Right lobe of liver (tissue), 6 donors: ENCODE measurements at regions not wholly inside any gene's neighbourhood (a gene's known extent, or its start where the extent isn't known, plus 50 kb on each side); places are given as distances from the start of the nearest gene placed in this dataset.
A peak's percentile ranks its signal among the peaks of the same experiment; 100 is the strongest.

Experiments
- ATAC-seq, 4 donors: fragments of 200-7000 bp; cut with Tn5 transposase; one replicate each; pipeline ENCODE4 v1.9.1; 2020; ENCODE audit warnings: mild to moderate bottlenecking in 4 of 4, moderate library complexity in 4 of 4
- DNase-seq, 3 donors: peaks; one replicate each; pipeline ENCODE4 v3.0.0-alpha.2; 2020
- H3K27ac ChIP-seq, 3 donors: fragments of 200-600 bp; one replicate each; pipeline ENCODE4 v1.8.0; 2022
- H3K27me3 ChIP-seq, 2 donors: fragments of 200-600 bp; one replicate each; pipeline ENCODE4 v1.8.0; 2022
- H3K36me3 ChIP-seq, 4 donors: fragments of 200-600 bp; sonication (generic) in 1 of 4; one replicate each; pipeline versions ENCODE4 v1.5.1 to v1.8.0; 2017 to 2022; ENCODE audit warnings: control low read depth in 1 of 4
- H3K4me1 ChIP-seq, 4 donors: fragments of 200-600 bp; sonication (generic) in 1 of 4; one replicate each; pipeline versions ENCODE4 v1.5.1 to v1.8.0; 2017 to 2022; ENCODE audit warnings: control low read depth in 1 of 4
- H3K4me3 ChIP-seq, 3 donors: fragments of 200-600 bp; one replicate each; pipeline ENCODE4 v1.8.0; 2022
- H3K9me3 ChIP-seq, 4 donors: fragments of 200-600 bp; sonication (generic) in 1 of 4; one replicate each; pipeline versions ENCODE4 v1.5.1 to v1.8.0; 2017 to 2022; ENCODE audit warnings: control low read depth in 1 of 4
- POLR2A ChIP-seq: fragments of 450-650 bp; IDR thresholded peaks from one replicate; pipeline ENCODE4 v1.6.1; 2017; ENCODE audit warnings: antibody characterized with exemption, mild to moderate bottlenecking
- WGBS: methylation state at CpG from one replicate; pipeline ENCODE4 v1.1.6; 2018; ENCODE audit warnings: low coverage, low lambda C conversion rate; ENCODE audit not compliant: insufficient coverage; ENCODE audit errors: missing lambda C conversion rate; 5-methylcytosine and 5-hydroxymethylcytosine counted together
- intact Hi-C, 2 donors: fragments of 100-400 bp; cut with DNase I; formaldehyde crosslinking; loops; one replicate each; pipeline versions ENCODE4 v1.11.2 to v1.14.1; 2022
- TF ChIP-seq, protein P1 (sequence below), 4 donors: fragments of 200-600 bp in 3 of 4; fragments of 450-650 bp in 1 of 4; IDR thresholded peaks; one replicate each; pipeline versions ENCODE4 v1.5.1 to v1.8.0; 2016 to 2022; ENCODE audit warnings: antibody characterized with exemption in 4 of 4, mild to moderate bottlenecking in 2 of 4
- donor health status: DM: no; HTN: yes; CAD: no.
- donor health status: DM: no; HTN: no; CAD: no.
- donor health status: DM: no; HTN: no; CAD: no.
- donor health status: DM: no; HTN: yes; CAD: no.
- donor health status: DM: no; HTN: yes; CAD: no.

DNA sequence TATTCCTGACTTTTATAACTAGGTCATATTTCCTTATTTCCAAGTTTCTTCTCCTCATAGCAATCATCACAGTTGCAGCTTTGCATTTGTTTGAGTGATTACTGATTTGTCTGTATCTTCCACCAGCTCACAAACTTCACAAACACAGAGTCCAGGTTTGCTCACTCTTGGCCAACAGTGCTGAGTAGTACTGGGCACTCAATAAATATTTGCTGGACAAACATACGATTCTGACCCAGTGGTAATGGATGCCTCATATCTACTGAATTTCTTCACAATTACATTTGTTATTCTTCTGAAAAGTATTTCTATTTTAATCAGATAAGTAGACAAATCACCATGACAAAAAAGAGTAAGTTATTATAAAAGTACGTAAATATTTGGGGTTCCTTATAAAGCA, 516.3 kb downstream of the TDRD15 start:
- 26% methylated on average over 2 of the region's 2 CpGs for WGBS
- peak; percentile 98 to 100 (median 98) for ATAC-seq

DNA sequence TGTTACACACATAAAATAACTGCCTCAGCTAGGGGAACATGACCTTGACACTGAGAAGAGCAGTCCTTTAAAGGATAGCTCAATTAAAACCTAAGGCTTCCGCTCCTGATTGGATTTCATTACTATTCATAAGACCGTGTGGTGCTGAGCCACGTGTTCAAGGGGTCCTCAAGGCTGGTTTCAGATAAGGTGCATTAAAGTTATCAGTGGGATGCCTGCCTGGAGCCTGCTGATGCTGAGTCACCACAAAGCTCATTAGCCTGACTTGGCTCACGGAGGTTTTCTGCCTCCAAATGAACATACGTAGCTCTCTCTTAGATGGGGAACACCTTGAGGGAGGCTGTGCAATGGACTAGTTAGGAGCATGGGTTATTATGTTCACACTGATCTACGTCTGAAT, 518.9 kb downstream of the TDRD15 start:
- Histone ChIP-seq H3K27me3 (no peaks in the 10 kb centered on the region), H3K9me3 (no peaks in the 10 kb centered on the region), H3K4me1 (peaks cover 0 to 13% (median 4%) of the 10 kb centered on the region in 4 donors), H3K4me3 (no peak overlapping the region), H3K27ac (no peak overlapping the region), H3K36me3 (no peaks in the 10 kb centered on the region)
- WGBS = 77% methylated on average over 4 of the region's 6 CpGs
- DNase-seq = no peak
- ATAC-seq = no peak
- intact Hi-C loops = no loop called here
- TF ChIP-seq, protein P1, sequence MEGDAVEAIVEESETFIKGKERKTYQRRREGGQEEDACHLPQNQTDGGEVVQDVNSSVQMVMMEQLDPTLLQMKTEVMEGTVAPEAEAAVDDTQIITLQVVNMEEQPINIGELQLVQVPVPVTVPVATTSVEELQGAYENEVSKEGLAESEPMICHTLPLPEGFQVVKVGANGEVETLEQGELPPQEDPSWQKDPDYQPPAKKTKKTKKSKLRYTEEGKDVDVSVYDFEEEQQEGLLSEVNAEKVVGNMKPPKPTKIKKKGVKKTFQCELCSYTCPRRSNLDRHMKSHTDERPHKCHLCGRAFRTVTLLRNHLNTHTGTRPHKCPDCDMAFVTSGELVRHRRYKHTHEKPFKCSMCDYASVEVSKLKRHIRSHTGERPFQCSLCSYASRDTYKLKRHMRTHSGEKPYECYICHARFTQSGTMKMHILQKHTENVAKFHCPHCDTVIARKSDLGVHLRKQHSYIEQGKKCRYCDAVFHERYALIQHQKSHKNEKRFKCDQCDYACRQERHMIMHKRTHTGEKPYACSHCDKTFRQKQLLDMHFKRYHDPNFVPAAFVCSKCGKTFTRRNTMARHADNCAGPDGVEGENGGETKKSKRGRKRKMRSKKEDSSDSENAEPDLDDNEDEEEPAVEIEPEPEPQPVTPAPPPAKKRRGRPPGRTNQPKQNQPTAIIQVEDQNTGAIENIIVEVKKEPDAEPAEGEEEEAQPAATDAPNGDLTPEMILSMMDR (IDR thresholded peaks at IDR 0.05) = no peak
- TF ChIP-seq POLR2A = no peak

More for the DNA sequence above, 516.3 kb downstream of the TDRD15 start:
- Histone ChIP-seq H3K36me3 (no peaks in the 10 kb centered on the region), H3K4me1 (peaks cover 0 to 13% (median 4%) of the 10 kb centered on the region in 4 donors), H3K4me3 (no peak overlapping the region), H3K9me3 (no peaks in the 10 kb centered on the region), H3K27ac (no peak overlapping the region), H3K27me3 (no peaks in the 10 kb centered on the region)
- intact Hi-C loops = no loop called here
- TF ChIP-seq, protein P1 (IDR thresholded peaks at IDR 0.05) = no peak
- TF ChIP-seq POLR2A = no peak
- peak in 1 of 3 donors; percentile 49 for DNase-seq

DNA sequence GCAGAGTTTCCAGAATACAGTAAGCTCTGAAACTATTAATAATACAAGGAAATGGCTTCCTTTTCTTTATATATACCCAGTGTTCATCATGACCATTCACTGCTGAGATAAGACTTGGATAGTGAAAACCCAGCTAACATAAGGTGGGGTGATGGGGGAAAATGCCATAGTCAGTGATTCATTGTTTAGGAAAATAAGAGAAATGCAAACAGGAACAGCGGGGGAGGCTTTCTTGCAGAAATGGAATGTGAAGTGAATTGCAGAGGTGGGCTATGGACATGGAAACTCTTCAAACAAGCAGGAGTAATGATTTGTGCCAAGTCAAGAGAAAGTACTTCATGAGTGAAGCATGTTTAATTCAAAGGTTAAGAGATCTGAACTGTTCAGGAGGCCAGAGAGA, 519.4 kb downstream of the TDRD15 start:
- peaks cover 0 to 13% (median 4%) of the 10 kb centered on the region in 4 donors for H3K4me1 ChIP-seq
- H3K36me3 ChIP-seq = no peaks in the 10 kb centered on the region
- intact Hi-C loops = no loop called here
- TF ChIP-seq POLR2A = no peak
- TF ChIP-seq, protein P1 (IDR thresholded peaks at IDR 0.05) = no peak
- 94% methylated on average over 1 of the region's 1 CpG for WGBS
- no peak overlapping the region for H3K4me3 ChIP-seq
- DNase-seq = no peak
- ATAC-seq = no peak
- no peaks in the 10 kb centered on the region for H3K27me3 ChIP-seq
- no peak overlapping the region for H3K27ac ChIP-seq
- H3K9me3 ChIP-seq = no peaks in the 10 kb centered on the region

DNA sequence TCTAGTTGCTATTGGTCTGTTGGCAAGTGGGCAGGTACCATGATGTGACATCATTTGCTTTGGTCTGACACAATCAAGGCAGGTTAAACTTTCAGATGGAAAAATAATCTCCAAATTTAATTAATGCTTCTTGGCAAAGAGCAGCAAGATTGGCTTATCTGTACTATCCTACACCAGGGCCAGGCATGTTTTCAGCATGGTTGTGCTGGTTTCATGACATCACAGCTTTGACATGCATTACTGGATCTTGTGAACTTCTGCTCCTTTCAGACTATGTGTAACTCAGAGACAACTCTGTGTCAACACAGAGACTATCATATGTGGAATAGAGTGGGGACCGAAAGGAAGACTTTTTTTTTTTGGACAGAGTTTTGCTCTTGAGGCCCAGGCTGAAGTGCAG, 520.5 kb downstream of the TDRD15 start:
- 86% methylated on average over 1 of the region's 1 CpG for WGBS
- TF ChIP-seq, protein P1 (IDR thresholded peaks at IDR 0.05) = no peak
- TF ChIP-seq POLR2A = no peak

DNA sequence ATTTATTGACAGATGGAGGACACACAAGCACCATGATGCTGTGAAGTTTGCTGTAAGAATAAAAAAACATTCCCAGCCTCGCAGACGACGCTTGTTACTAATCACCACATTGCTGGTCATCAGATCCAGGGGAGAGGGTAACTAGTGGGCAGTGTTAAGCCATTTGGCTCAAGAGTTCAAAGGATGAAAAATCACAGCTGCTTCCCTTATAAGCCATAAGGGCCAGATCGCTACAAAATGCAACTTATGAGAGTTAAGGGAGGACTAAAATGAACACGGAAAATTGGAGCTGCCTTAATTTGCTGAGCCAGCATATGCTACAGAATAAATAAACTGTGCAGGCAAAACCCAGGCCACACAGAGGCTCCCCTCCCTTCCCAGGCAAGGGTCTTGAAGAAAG, 522.6 kb downstream of the TDRD15 start:
- no peaks in the 10 kb centered on the region for H3K4me1 ChIP-seq
- TF ChIP-seq POLR2A = no peak
- TF ChIP-seq, protein P1 (IDR thresholded peaks at IDR 0.05) = no peak
- H3K27ac ChIP-seq = no peak overlapping the region
- H3K27me3 ChIP-seq = no peaks in the 10 kb centered on the region
- 54% methylated on average over 5 of the region's 5 CpGs for WGBS
- H3K9me3 ChIP-seq = no peaks in the 10 kb centered on the region
- no peak overlapping the region for H3K4me3 ChIP-seq
- intact Hi-C loops = no loop called here
- ATAC-seq (no peak), DNase-seq (no peak)
- H3K36me3 ChIP-seq = no peaks in the 10 kb centered on the region

More for the DNA sequence above, 520.5 kb downstream of the TDRD15 start:
- intact Hi-C loops = no loop called here
- H3K27me3 ChIP-seq = no peaks in the 10 kb centered on the region
- DNase-seq = no peak
- H3K36me3 ChIP-seq = no peaks in the 10 kb centered on the region
- H3K4me1 ChIP-seq = peaks cover 0 to 13% (median 4%) of the 10 kb centered on the region in 4 donors
- no peak overlapping the region for H3K27ac ChIP-seq
- no peaks in the 10 kb centered on the region for H3K9me3 ChIP-seq
- no peak overlapping the region for H3K4me3 ChIP-seq
- no peak for ATAC-seq
